Stimulated activated naive CD4-positive, alpha-beta T cell (primary cell): ENCODE measurements at regions not wholly inside any gene's neighbourhood (a gene's known extent, or its start where the extent isn't known, plus 50 kb on each side); places are given as distances from the start of the nearest gene placed in this dataset.
"Not testable (repeated sequence)": the region's sequence is repeated elsewhere in the genome, so short reads cannot be mapped to it uniquely, and the experiment has no call there.

Experiments used
- DNase-seq, 6 experiments: peaks; one replicate each; lab custom pipeline; 2025; lab: John Stamatoyannopoulos, UW

DNA sequence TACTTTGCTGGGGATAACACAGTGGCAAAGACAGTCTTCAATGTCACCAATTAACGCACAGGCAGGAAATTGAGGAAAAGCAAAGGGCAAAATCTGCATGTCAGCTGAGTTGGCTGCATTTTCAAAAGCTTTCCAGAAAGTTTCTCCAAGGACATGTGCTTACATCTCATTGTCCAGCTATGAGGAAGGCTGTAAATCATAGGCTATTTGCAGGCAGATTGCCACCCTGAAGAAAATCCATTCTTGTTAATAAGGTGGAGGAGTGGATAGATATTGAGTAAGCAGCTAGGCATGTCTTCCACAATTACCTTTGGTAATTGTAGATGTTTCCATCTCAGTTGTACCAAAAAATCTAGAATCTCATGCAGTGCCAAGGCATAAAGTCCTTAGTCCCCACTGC lies 278.0 kb upstream of the NUDT12 start:
- no peak for DNase-seq

DNA sequence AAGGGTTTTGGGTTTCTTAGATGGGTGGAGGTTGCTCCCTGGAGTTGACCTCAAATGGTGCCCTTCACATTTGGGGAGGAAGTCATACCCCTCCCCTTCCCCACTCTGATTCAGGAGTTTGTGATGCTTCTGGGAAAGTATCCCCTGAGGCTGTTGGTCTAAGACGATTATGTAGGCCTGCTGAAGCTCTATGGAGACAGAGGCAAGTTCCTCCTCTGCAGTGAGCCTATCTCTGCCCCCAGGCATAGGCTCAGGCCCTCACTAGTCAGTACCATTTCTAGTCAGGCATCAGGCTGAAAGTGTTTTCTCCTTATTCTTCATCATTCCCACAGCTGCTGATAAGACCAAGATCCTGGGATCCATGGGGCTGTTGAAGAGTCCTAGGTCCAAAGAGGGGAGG lies 271.6 kb upstream of the NUDT12 start:
- no peak for DNase-seq

DNA sequence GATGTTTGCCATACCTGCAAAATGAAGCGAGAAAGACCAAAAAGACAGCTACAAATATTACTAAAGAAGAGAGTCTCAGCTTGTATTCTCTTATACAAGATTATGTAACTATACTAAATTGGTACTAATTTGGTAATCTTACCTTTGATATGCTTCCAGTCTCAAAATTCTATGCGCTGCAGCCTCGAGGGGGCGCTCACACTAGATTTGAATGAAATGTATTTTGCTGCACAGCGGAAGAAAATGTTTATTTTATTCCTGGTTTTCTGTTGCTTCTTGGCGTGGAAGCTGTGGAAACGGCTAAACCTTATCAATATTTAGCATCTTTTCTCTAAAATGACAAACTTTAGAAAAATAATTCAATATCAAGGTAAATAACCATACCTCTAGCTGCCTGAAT lies 267.0 kb upstream of the NUDT12 start:
- DNase-seq = no peak

DNA sequence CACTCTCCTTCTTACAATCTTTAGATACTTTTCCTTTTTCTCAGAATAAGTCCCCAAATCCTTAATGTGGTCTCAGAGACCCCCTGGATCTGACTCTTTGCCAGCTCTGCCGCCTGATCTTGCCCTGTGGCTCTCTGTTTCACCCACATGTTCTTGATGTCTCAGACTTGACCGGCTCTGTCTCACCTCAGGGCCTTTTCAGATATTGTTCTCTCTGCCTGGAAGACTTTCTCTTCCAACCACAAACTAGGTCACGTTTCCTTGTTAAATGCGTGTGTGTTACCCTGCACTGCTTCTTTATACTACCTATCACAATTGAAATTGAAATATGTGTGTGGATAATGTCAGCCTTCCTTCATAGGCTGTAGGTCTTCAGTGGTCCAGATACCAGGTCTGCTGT lies 265.4 kb upstream of the NUDT12 start:
- DNase-seq = no peak

DNA sequence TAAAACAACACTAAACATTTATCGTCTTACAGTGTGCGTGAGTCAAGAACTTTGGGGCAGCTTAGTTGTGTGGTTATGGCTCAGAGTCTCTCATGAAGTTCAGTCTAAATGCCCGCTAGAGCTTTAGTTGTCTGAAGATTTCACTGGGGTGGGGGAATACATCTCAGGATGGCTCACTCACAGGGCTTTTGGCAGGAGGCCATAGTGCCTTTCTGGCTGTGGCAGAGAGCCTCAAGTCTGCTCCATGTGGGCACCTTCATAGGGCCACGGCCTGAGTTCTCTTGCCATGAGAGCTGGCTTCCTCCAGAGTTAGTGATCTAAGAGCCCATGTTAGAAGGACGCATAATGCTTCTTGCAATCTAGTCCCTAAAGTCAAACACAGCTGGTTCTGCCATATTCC lies 258.8 kb upstream of the NUDT12 start:
- no peak for DNase-seq

DNA sequence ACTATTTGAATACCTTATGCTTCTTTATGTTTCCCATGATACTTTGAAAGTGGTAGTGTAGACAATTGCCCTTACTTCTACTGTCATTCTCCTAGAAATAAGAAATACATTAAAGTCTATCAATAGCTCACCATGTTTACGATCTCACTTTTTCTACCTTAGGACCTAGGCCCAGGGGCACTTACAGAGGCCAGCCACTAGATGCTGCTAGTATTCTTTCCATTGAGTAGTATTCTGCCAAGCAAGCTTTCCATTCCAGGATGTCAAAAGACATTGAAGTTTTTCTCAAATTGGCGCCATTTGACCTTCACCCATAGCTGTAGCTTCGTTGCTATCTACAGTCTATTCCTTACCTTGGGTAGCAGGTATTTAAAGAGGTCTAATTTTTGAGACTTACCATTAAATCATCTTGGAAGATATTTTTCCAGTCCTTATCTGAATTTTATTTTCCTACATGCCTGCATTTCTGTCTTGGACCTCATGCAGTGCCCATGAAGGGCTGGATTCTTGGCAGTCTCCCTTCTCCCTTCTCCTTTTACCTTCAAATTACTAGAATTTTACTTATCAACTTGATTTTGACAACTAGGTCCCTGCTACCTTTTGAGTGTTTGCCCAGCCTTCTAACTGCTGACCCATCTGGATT lies 246.0 kb upstream of the NUDT12 start:
- DNase-seq = no peak

DNA sequence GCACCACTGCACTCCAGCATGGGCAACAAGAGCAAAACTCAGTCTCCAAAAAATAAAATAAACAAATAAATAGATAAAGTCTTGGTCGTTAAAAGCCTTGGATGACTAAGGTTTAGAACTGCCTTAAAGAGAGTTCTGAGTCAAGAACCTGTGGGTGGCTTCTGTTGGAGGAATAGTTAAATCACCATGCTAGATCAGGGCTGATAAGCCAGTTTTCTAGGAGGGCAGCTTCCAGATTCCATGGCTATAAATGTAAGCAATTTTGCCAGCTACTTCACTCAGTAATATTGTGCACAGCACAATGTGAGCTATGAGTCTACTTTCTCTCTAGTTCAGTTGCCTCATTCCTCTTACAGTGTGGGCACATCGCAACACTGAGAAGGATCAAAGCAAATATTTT lies 242.1 kb upstream of the NUDT12 start:
- no peak for DNase-seq

DNA sequence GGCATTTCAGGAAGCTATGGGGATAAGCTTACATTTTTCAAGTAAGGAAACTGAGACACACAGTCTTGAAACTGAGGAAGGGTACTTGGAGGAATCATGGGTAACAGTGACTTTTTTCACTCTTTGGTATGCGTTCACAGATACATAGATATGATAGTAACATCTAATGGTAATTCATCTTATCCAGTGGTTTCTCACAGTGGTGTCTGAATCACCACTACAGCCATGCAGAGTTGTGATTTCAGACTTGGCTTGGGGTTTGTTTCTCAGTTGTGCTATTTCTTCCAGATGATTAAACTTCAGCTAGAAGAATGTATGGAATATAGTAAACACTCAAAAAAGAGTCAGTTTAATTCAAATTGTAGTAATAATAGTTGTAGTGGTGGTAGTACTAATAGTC lies 239.1 kb upstream of the NUDT12 start:
- no peak for DNase-seq

DNA sequence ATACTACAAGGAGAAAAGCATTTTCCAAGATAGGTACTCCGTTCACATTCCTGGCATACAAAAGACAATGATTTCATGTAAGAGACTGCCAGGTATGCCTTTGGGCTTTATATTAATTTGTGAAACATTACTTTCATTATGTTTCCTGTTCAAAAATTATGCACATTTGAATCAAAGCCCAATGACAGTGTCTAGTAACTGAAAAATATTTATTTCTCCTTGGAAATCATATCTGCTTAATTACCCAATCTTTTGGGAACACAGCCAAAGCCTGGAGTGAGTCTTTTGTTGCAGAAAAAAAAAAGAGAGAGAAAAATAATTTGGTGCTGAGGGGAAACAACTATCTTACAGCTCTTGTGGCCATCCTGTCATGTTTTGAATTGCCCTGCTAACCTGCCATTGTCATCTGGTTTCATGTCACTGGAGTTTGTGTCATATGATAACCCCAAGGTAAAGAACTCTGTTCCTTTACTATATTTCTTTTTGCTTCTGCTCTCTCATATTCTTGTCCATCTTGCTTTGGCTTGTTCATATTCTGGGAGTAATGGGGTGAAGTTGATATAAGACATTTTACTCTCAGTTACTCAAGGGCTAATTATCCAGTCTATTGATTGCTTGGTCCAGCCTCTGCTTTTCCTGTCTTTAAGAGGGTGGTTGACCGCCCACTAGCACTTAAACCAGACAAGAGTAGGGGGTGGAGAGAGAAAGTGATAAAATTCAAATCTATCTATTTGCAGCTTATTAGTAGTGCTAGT lies 238.3 kb upstream of the NUDT12 start:
- DNase-seq = no peak

DNA sequence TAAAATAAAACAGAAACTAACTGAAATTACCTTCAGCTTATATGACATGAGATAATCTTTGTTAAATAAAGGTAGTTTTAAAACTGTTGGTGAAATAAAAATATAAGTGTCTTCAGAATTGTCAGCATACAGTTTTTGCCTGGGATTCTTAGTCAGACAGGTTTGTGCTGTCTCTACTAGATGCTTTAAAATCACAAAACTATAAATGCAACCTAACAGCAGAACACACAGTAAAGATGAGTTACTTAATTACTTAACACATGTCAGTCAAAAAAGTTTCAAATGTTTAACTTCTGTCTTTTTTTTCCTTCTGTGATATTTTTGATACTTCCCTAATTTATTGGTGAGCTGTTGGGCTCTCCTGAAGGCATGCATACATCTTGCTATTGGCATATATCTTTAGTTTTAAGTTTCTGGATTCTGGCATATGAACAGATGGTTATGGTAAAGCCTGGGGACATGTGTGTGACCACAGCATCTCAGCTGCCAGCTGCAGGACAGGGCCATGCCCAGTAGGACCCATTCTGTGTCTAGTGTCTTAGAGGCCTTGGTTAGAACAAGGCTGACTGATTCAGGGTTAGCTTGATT lies 231.1 kb upstream of the NUDT12 start:
- no peak for DNase-seq

DNA sequence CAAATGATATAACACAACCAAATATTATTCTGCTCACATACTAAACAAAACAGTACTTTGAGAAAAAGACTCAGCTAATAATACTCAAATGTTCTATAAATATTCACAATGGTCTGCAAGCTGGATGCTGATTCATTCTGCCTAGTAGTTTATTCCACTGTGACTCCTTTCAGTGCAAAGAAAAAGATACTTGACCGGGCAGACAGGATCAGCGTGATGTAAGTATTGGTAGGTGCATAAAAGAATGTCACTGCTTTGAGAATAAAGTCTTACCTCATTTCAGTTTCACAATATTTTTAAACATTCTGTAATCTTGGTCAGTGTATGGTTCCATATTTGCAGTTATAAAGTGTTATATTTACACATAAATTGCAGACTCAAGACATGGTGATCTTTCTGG lies 223.0 kb upstream of the NUDT12 start:
- DNase-seq = no peak

DNA sequence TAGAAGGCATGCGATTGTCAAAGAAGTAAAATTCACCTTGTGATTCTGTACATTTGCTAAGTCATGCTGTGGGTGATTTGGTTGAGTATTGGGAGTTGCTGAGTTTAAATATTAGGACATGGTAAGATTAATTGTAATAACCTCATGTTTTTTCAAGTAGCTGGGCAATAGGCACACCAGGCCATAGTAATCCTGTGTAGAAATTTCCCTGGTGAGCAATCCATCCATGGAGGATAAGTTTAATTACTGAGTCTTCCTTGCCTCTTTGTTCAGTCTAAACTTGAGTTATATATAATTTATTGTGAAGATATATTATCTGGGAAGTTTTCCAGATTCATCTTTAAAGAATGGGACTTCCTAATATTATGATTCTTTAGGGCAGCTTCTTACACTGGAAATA lies 221.1 kb upstream of the NUDT12 start:
- no peak for DNase-seq

DNA sequence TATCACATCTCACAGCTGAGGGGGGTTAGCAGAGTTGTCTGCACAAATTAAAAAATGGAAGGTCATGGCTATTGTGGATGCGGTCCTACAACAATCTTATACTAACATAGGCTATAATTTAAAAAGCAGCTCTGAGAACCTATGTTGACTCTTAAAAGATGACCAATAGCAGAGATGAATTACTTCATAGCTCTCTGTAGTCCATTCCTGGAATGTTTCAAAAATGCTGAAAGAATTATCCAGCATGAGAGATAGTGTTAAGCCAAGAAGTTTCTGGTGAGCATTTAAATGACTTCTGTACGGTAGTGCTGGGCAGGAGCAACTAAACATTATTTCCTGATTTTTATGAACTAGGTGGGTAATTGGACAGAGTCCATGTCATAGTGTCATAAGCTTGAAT lies 218.2 kb upstream of the NUDT12 start:
- no peak for DNase-seq

DNA sequence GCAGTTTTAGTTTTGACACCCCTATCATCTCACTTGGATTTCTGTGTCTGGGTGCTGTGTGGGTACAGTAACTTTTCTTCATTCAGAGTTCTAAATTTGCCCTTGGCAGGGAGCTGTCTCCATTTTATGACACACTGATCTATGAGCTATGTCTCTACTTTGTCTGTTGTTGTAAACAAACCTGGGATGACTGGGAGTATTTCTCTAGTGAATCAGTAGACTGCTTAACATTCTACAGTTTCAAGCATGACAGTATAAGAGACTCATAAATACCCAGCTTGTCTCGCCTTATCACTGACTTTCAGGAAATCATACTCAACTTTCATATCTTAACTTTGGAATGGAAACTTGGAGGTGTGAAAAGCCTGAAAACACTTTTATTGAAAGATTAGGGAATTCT lies 212.1 kb upstream of the NUDT12 start:
- no peak for DNase-seq

DNA sequence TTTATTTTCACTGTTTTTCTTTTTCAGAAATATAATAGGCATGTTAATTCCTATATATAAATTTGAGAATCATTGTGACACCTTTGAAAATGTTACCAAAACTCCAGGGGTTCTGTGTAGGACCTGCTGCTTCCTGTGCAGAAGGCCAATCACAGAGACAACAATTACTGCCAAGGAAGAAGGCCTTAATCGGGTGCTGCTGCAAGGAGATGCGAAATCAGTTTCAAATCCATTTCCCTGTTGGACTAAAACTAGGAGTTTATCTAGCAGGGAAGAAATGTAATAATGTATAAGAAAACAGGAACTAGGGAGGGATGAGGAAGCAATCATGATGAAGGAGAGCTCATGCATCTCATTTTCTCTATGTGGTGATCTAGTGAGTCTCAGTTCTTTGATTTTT lies 209.7 kb upstream of the NUDT12 start:
- DNase-seq = no peak

DNA sequence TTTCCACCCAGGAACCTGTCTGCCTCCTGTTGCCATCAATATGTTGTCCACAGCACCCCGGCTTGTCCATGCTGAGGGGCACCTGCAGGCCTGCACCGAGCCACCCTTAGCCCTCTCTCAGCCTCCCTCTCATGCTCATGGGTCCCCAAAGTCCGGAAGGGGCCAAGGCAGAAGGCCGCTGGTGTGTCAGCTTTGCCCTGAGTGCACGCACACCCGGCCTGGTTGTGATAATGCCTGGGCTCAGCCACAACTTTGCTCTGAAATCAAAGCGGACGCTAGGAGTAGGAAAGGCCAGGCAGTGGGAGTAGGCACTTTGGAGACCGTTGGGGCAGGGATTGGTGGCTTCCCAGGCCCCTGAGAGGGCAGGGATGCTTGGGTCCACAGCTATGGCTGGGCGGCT lies 201.8 kb upstream of the NUDT12 start:
- DNase-seq = no peak

DNA sequence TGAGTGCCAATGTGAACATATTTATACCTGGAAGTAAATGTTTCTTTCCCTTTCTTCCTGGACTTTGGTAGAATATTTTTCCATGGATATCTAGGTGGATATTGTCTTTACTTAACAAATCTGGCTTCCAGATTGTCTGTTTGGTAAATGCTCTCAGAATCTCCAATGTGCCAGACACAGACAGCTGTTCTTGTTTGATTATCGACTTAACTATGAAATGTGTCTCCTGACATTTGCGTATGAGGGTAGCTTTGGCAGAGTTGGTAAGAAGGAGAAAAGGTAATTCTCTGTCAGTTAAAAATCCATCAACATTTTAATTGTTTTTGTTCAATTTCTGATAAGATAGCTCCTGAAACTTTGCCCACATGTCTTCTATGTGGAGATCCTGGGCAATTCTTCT lies 196.4 kb upstream of the NUDT12 start:
- DNase-seq = no peak

DNA sequence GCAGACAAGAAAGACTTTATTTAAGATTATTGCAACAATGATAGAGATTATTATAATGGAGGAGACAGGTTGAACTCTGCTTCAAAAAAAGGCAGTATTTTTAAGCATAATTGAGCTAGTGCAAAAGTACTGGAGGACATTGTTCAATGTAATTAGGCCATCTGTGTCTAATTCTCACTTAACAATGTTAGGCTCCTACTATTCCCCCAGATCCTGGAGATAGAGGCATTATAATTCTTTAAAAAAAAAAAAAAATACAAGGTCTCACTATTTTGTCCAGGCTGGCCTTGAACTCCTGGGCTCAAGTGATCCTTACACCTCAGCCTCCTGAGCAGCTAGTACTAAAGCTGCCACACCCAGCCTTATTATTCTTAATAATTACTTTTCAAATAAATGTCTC lies 193.4 kb upstream of the NUDT12 start:
- DNase-seq = no peak

DNA sequence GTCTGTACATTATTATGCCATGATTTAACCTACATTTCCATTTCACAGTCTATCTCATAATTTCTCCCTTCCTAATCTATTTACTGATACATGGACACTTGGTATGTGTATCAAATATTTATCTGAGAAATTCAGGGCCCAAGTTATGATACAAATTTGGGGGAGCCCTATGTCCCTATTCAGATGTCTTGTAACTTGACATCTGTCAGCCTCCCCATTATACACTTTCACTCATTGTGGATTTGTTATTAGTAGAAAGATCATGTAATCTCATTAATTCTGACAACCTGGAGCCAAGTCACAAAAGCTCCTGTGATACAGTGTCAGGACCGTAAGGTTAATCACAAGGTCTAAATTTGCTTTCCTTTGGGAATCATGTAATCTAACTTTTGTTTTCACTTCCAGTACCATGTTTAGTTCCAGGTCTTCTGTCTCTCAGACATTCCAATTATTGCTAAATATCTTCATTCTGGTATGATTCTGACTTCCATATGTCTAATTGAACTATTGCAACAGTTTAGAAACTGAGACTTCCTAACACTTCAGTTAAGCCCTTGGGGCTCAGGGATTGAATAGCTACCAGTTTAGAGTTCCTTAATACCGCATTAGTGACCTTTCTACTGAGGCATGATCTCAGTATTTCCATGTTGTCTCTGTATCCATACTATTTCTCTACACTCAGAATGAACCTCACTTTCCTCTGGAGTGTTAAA lies 182.9 kb upstream of the NUDT12 start:
- DNase-seq = no peak

DNA sequence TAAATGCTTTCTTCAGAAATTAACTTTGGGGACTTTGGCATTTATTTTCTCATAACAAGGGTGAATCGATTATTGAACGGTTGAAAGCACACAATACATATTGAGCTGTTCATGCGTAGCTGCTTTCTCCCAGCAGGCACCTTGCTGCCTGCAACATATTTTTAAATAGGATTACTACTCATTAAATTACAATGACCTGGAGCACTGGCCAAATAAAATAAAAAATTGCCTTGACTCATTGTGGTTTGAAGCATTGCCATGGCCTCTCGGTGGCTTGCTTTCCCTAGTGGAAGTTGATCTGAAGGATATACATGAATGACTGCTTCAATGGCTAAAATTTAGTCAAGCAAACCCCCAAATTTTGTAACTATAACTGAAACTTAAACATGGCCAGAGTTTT lies 181.6 kb upstream of the NUDT12 start:
- DNase-seq = no peak

DNA sequence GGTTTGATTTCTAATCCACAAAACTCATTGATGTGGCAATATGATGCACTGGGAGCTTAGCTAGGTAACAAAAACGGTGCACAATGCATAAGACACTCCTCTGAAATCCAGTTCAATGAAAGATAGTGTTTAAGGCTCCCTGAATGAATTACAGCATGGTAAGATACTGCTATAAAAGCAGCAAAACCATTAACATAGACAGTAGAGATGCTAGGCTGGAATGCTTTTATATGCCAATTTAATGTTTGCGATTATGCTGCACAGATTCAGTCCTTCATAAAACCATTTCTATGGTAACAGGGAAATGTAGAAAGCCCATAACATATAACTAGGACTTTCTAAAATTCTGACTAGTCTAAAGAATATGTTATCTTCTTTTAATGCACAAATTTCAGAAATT lies 180.8 kb upstream of the NUDT12 start:
- DNase-seq = no peak

DNA sequence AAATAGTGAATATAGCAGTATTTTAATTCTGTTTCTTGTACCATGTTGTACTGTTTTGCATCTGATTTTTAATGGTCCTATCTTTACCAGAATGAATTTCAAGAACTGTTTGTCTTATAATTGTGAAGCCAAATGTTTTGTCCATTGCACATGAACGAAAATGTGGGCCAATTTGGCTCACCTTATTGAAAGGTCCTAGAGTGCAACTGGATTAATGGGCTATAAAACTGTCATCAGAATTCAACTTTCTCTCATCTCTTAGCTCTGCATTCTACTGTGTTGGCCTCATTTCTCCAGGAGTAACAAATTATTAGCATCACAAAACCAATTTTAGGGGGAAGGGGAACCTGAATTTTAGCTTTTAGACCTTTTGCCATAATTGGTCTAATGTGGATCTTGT lies 179.4 kb upstream of the NUDT12 start:
- no peak for DNase-seq

DNA sequence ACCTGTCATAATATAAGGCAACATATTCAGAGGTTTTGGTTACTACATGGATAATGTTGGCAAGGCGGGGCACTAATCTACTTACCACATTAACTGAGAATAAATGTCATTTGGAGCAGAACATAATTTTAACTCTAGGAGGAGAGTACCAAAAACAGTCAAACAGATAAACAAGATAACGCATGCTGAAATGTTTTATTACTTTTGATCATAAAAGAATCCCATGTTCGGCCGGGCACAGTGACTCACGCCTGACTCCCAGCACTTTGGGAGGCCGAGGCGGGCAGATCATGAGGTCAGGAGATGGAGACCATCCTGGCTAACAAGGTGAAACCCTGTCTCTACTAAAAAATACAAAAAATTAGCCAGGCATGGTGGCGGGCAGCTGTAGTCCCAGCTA lies 173.8 kb upstream of the NUDT12 start:
- not testable (repeated sequence) for DNase-seq
